GM18499 (cell line): ENCODE measurements at regions not wholly inside any gene's neighbourhood (a gene's known extent, or its start where the extent isn't known, plus 50 kb on each side); places are given as distances from the start of the nearest gene placed in this dataset.
"Not testable (repeated sequence)": the region's sequence is repeated elsewhere in the genome, so short reads cannot be mapped to it uniquely, and the experiment has no call there.

Source experiments
- ATAC-seq: cut with Tn5 transposase; IDR thresholded peaks from one replicate; pipeline ENCODE4 v1.9.1; 2021; ENCODE audit warnings: moderate number of reproducible peaks; ENCODE audit not compliant: insufficient read depth, unreplicated experiment

GRCh38 chr3:154843647-154844046, 236.5 kb upstream of the MME start:
- ATAC-seq: no peak

GRCh38 chr3:154842536-154842935, 237.6 kb upstream of the MME start:
- ATAC-seq: no peak

GRCh38 chr3:154835639-154836038, 244.5 kb upstream of the MME start:
- no peak for ATAC-seq

- ATAC-seq: not testable (repeated sequence)
Observed at GRCh38 chr3:154834831-154835230, 245.3 kb upstream of the MME start.

- ATAC-seq: no peak
Observed at GRCh38 chr3:154829929-154830328, 250.2 kb upstream of the MME start.

- ATAC-seq: no peak
Observed at GRCh38 chr3:154819491-154819890, 260.6 kb upstream of the MME start.

- no peak for ATAC-seq
Observed at GRCh38 chr3:154818676-154819255, 261.4 kb upstream of the MME start.

- not testable (repeated sequence) for ATAC-seq
Observed at GRCh38 chr3:154810017-154810416, 270.1 kb upstream of the MME start.

- no peak for ATAC-seq
Observed at GRCh38 chr3:154801729-154802128, 278.4 kb upstream of the MME start.

GRCh38 chr3:154799800-154800199, 280.3 kb upstream of the MME start:
- no peak for ATAC-seq

- no peak for ATAC-seq
Observed at GRCh38 chr3:154795582-154795981, 284.5 kb upstream of the MME start.

GRCh38 chr3:154794814-154795445, 285.2 kb upstream of the MME start:
- no peak for ATAC-seq

GRCh38 chr3:154794391-154794790, 285.7 kb upstream of the MME start:
- no peak for ATAC-seq

- no peak for ATAC-seq
Observed at GRCh38 chr3:154792828-154793227, 287.3 kb upstream of the MME start.

- no peak for ATAC-seq
Observed at GRCh38 chr3:154791611-154792010, 288.5 kb upstream of the MME start.

GRCh38 chr3:154786724-154787123, 293.4 kb upstream of the MME start:
- ATAC-seq: no peak

- no peak for ATAC-seq
Observed at GRCh38 chr3:154783521-154783931, 296.6 kb upstream of the MME start.

GRCh38 chr3:154783061-154783460, 297.1 kb upstream of the MME start:
- no peak for ATAC-seq

- no peak for ATAC-seq
Observed at GRCh38 chr3:154782151-154782550, 298.0 kb upstream of the MME start.

GRCh38 chr3:154781595-154781994, 298.5 kb upstream of the MME start:
- no peak for ATAC-seq

- ATAC-seq: no peak
Observed at GRCh38 chr3:154780263-154780662, 299.9 kb upstream of the MME start.

- ATAC-seq: no peak
Observed at GRCh38 chr3:154779571-154779970, 300.5 kb upstream of the MME start.
